ENCODE measurements at regions not wholly inside any gene's neighbourhood (a gene's known extent, or its start where the extent isn't known, plus 50 kb on each side); places are given as distances from the start of the nearest gene placed in this dataset.

- TF ChIP-seq CTCF (conservative IDR thresholded peaks at IDR 0.05 in 1 of 2, IDR thresholded peaks at IDR 0.05 in 1 of 2; ENCODE audit: low read depth in 1 of 2, low read length in 2 of 2): no peak
- no peak for TF ChIP-seq EZH2 (IDR thresholded peaks at IDR 0.05; ENCODE audit: low read length, missing control alignments)
These were observed 279.7 kb downstream of the SS18 start for GRCh38 chr18:25810736-25811135.
